ENCODE measurements at regions not wholly inside any gene's neighbourhood (a gene's known extent, or its start where the extent isn't known, plus 50 kb on each side); places are given as distances from the start of the nearest gene placed in this dataset.

DNA sequence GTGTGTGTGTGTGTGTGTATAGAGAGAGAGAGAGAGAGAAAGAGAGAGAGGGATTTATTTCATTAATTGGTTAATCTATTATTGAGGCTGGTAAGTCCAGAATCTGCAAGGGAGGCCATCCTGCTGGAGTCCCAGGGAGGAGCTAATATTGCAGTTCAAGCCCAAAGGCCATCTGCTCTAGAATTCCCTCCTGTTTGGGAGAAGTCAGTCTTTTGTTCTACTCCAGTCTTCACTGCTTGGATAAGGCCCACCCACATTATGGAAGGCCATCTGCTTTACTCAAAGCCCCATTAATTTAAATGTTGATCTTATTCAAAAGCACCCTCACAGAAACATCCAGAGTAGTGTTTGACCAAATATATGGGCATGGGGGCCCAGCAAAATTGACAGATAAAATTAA, 317.5 kb upstream of the RASGEF1B start:
- no peaks in the 10 kb centered on the region for H3K27me3 ChIP-seq (ENCODE audit: low read depth)
- no peak overlapping the region for H3K27ac ChIP-seq
- H3K9me3 ChIP-seq = no peaks in the 10 kb centered on the region
- no peaks in the 10 kb centered on the region for H3K36me3 ChIP-seq
- no peak overlapping the region for H3K4me3 ChIP-seq
- H3K4me1 ChIP-seq = peaks cover 12% of the 10 kb centered on the region
- ATAC-seq (no peak), DNase-seq (no peak)
- TF ChIP-seq, protein P1, sequence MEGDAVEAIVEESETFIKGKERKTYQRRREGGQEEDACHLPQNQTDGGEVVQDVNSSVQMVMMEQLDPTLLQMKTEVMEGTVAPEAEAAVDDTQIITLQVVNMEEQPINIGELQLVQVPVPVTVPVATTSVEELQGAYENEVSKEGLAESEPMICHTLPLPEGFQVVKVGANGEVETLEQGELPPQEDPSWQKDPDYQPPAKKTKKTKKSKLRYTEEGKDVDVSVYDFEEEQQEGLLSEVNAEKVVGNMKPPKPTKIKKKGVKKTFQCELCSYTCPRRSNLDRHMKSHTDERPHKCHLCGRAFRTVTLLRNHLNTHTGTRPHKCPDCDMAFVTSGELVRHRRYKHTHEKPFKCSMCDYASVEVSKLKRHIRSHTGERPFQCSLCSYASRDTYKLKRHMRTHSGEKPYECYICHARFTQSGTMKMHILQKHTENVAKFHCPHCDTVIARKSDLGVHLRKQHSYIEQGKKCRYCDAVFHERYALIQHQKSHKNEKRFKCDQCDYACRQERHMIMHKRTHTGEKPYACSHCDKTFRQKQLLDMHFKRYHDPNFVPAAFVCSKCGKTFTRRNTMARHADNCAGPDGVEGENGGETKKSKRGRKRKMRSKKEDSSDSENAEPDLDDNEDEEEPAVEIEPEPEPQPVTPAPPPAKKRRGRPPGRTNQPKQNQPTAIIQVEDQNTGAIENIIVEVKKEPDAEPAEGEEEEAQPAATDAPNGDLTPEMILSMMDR (IDR thresholded peaks at IDR 0.05) = no peak
- intact Hi-C loops (cut with DNase I) = no loop called here

DNA sequence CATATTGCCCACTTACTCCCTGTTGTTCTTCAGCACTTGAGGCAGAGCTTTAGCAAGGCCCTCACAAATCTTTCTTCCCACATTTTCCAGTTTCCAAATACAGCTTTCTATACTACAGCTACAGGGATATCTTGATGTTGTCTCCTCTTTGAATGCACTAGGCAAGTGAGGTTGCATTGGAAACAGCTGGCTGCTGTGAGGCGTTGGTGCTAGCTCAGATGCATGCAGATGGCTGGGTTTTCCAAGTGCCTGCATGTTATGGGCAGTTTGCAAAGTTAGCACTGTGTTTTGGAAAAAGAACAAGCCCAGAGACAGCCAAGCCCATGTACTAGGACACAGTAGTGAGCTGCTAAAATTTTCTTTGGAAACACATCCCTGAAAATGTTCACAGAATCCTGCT, 315.1 kb upstream of the RASGEF1B start:
- intact Hi-C loops (cut with DNase I) = no loop called here
- Histone ChIP-seq H3K4me1 (peaks cover 12% of the 10 kb centered on the region), H3K27me3 (ENCODE audit: low read depth) (no peaks in the 10 kb centered on the region), H3K9me3 (no peaks in the 10 kb centered on the region), H3K4me3 (no peak overlapping the region), H3K36me3 (no peaks in the 10 kb centered on the region), H3K27ac (no peak overlapping the region)
- ATAC-seq (no peak), DNase-seq (no peak)
- TF ChIP-seq, protein P1 (IDR thresholded peaks at IDR 0.05) = no peak

DNA sequence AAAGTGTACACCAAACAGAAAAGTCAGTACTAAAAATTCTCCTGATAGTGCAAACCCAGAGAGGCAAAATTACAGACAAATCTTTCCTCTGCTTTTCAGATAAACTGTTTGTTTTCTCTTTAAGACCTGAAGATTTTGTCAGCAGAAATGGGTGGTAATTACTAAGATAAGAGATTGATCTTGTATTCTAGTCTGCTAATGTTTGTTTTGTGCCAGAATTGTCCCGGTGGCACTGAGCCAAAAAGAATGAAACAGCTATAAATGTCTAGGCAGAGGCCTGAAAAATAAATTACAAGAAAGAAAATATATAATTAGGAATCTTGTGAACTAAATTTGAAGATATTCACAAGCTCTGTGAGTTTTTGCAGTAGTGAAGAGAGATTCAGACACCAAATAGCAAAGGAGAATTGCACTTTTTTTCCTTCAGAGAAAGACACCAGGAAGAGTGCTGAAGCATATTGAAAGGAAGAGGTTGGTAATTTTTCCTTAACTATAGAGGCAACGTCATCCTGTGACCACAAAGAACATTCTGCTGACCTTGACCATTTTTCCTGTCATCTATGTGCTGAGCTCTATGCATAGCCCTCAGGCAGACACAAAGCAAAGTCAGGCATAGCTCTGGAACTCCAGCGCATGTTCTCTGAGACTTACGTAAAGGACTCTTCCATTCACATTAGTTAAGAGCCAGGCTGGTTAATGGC, 314.5 kb upstream of the RASGEF1B start:
- Histone ChIP-seq H3K27me3 (ENCODE audit: low read depth) (no peaks in the 10 kb centered on the region), H3K4me3 (no peak overlapping the region), H3K4me1 (peaks cover 12% of the 10 kb centered on the region), H3K9me3 (no peaks in the 10 kb centered on the region), H3K36me3 (no peaks in the 10 kb centered on the region), H3K27ac (no peak overlapping the region)
- TF ChIP-seq, protein P1 (IDR thresholded peaks at IDR 0.05) = no peak
- ATAC-seq = no peak
- intact Hi-C loops (cut with DNase I) = no loop called here
- DNase-seq = no peak

DNA sequence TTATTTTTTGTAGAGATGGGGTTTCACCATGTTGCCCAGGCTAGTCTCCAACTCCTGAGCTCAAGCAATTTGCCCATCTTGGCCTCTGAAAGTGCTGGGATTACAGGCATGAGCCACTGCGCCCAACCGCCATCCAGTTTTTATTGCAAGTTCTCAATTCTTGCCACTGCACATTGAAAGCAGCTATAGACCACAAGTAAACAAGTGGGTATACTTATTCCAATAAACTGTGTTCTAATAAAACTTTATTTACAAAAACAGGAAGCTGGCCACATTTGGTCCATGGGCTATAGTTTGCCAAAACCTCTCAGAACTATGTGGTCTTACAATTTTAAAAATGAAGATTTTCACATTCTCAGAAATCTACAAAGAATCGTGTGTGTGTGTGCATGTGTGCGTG, 313.6 kb upstream of the RASGEF1B start:
- ATAC-seq (no peak), DNase-seq (no peak)
- no peaks in the 10 kb centered on the region for H3K9me3 ChIP-seq
- TF ChIP-seq, protein P1 (IDR thresholded peaks at IDR 0.05) = no peak
- no peaks in the 10 kb centered on the region for H3K27me3 ChIP-seq (ENCODE audit: low read depth)
- H3K4me3 ChIP-seq = no peak overlapping the region
- no peaks in the 10 kb centered on the region for H3K36me3 ChIP-seq
- intact Hi-C loops (cut with DNase I) = no loop called here
- no peak overlapping the region for H3K27ac ChIP-seq
- H3K4me1 ChIP-seq = peaks cover 12% of the 10 kb centered on the region

DNA sequence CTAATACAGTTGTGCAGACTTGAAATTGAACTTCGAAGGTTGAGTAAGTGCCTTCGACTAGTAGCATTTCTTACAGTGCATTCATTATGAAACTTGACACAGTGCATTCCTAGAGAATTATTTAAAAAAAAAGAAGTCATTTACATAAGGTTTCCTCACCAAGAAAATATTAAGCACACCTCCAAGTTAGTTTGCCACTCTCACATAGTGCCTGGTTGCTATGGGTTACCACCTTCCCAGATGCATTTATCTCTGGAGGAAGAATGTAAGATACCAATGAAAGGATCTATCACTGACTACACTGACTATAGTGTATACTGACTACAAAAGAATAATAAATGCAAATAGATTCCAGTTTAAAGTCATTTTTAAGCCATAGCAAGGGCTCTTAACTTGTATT, 311.9 kb upstream of the RASGEF1B start:
- Histone ChIP-seq H3K4me3 (no peak overlapping the region), H3K9me3 (no peaks in the 10 kb centered on the region), H3K36me3 (no peaks in the 10 kb centered on the region), H3K27ac (no peak overlapping the region), H3K27me3 (ENCODE audit: low read depth) (no peaks in the 10 kb centered on the region), H3K4me1 (peaks cover 12% of the 10 kb centered on the region)
- no peak for ATAC-seq
- TF ChIP-seq, protein P1 (IDR thresholded peaks at IDR 0.05) = no peak
- no peak for DNase-seq
- intact Hi-C loops (cut with DNase I) = no loop called here
